ENCODE measurements at regions not wholly inside any gene's neighbourhood (a gene's known extent, or its start where the extent isn't known, plus 50 kb on each side); places are given as distances from the start of the nearest gene placed in this dataset.

DNA sequence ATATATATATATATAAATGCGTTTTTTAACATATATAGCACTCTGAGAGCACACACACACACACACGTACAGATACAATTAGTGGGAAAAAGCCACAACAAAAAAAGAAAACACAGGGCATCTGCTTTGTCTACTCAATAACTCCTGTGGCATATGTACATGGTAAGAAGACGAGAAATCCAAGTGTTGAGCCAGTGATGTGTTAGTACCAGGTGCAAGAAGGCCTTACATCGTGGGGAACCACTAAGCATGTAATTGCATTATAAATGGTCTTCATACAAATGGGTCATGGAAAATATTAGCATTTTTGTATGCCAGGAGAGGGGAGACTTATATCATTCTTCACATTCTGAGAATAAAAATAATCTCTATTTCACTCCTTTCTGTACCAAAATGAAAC lies 62.7 kb upstream of the FAM47B start:
- TF ChIP-seq EZH2 (IDR thresholded peaks at IDR 0.05; ENCODE audit: insufficient read depth, poor library complexity, severe bottlenecking) (no peak), EZH2phosphoT487 (IDR thresholded peaks at IDR 0.05; ENCODE audit: insufficient read depth, low read depth) (no peak)
